H9 (cell line): ENCODE measurements at regions not wholly inside any gene's neighbourhood (a gene's known extent, or its start where the extent isn't known, plus 50 kb on each side); places are given as distances from the start of the nearest gene placed in this dataset.

Source experiments
- DNase-seq: peaks from one replicate; pipeline ENCODE4 v3.0.0-alpha.2; 2017
- H2AFZ ChIP-seq: one replicate; pipeline ENCODE4 v1.6.1; 2013; ENCODE audit warnings: mild to moderate bottlenecking, low read length, control low read depth, moderate library complexity
- H2AK5ac ChIP-seq: 2 replicates; pipeline ENCODE4 v1.6.1; 2013; ENCODE audit warnings: low read length, control low read depth, mixed read lengths; ENCODE audit not compliant: insufficient read length
- H2BK120ac ChIP-seq: one replicate; pipeline ENCODE4 v1.6.1; 2013; ENCODE audit warnings: low read depth, mild to moderate bottlenecking, low read length, control low read depth, inconsistent platforms; ENCODE audit not compliant: poor library complexity, severe bottlenecking
- H2BK12ac ChIP-seq: 2 replicates; pipeline ENCODE4 v1.6.1; 2013; ENCODE audit warnings: low read length, control low read depth, mixed read lengths, low read depth; ENCODE audit not compliant: insufficient read length
- H2BK15ac ChIP-seq: 2 replicates; pipeline ENCODE4 v1.6.1; 2013; ENCODE audit warnings: low read depth, low read length, control low read depth
- H2BK20ac ChIP-seq: one replicate; pipeline ENCODE4 v1.6.1; 2013; ENCODE audit warnings: low read depth, mild to moderate bottlenecking, low read length, control low read depth, inconsistent platforms; ENCODE audit not compliant: poor library complexity, severe bottlenecking
- H2BK5ac ChIP-seq: 2 replicates; pipeline ENCODE4 v1.6.1; 2013; ENCODE audit warnings: low read length, control low read depth, mixed read lengths; ENCODE audit not compliant: insufficient read length
- H3K14ac ChIP-seq: 2 replicates; pipeline ENCODE4 v1.6.1; 2013; ENCODE audit warnings: low read length, control low read depth; ENCODE audit not compliant: insufficient read depth
- H3K18ac ChIP-seq: 2 replicates; pipeline ENCODE4 v1.6.1; 2013; ENCODE audit warnings: low read depth, mild to moderate bottlenecking, mixed read lengths, low read length, control low read depth; ENCODE audit not compliant: insufficient read length
- H3K23ac ChIP-seq: 2 replicates; pipeline ENCODE4 v1.6.1; 2013; ENCODE audit warnings: low read length, control low read depth, mixed read lengths, low read depth; ENCODE audit not compliant: insufficient read length
- H3K23me2 ChIP-seq: 2 replicates; pipeline ENCODE4 v1.6.1; 2013; ENCODE audit warnings: low read depth, mild to moderate bottlenecking, mixed read lengths, low read length, control low read depth; ENCODE audit not compliant: insufficient read length, poor library complexity, severe bottlenecking
- H3K27ac ChIP-seq: 2 replicates; pipeline ENCODE4 v1.5.1; 2013; ENCODE audit warnings: low read length, control low read depth, mixed read lengths, low read depth; ENCODE audit not compliant: insufficient read length
- H3K27me3 ChIP-seq: 2 replicates; pipeline ENCODE4 v1.6.1; 2013; ENCODE audit warnings: low read length, control low read depth, inconsistent platforms; ENCODE audit not compliant: insufficient read depth
- H3K4ac ChIP-seq: 2 replicates; pipeline ENCODE4 v1.6.1; 2013; ENCODE audit warnings: low read depth, mild to moderate bottlenecking, control low read depth, inconsistent platforms, low read length, moderate library complexity
- H3K4me1 ChIP-seq: 2 replicates; pipeline ENCODE4 v1.6.1; 2013; ENCODE audit warnings: low read length, control low read depth, inconsistent platforms; ENCODE audit not compliant: insufficient read depth
- H3K4me2 ChIP-seq: 2 replicates; pipeline ENCODE4 v1.6.1; 2013; ENCODE audit warnings: low read length, control low read depth, mixed read lengths; ENCODE audit not compliant: insufficient read length, insufficient read depth
- H3K56ac ChIP-seq: 2 replicates; pipeline ENCODE4 v1.6.1; 2013; ENCODE audit warnings: low read depth, mild to moderate bottlenecking, mixed read lengths, low read length, control low read depth; ENCODE audit not compliant: insufficient read length
- H3K79me1 ChIP-seq: 2 replicates; pipeline ENCODE4 v1.6.1; 2013; ENCODE audit warnings: low read depth, mild to moderate bottlenecking, moderate library complexity, low read length, control low read depth, inconsistent platforms; ENCODE audit not compliant: insufficient read depth, poor library complexity, severe bottlenecking
- H3K79me2 ChIP-seq: 2 replicates; pipeline ENCODE4 v1.6.1; 2013; ENCODE audit warnings: low read length, control low read depth, inconsistent platforms; ENCODE audit not compliant: insufficient read depth
- H3K9ac ChIP-seq: 2 replicates; pipeline ENCODE4 v1.6.1; 2013; ENCODE audit warnings: low read length, control low read depth, mixed read lengths; ENCODE audit not compliant: insufficient read length; ENCODE audit errors: extremely low read depth
- H3K9me3 ChIP-seq: one replicate; pipeline ENCODE4 v1.6.1; 2013; ENCODE audit warnings: low read depth, low read length, inconsistent platforms; ENCODE audit not compliant: control insufficient read depth
- H3T11ph ChIP-seq: one replicate; pipeline ENCODE4 v1.6.1; 2013; ENCODE audit warnings: mild to moderate bottlenecking, low read length, control low read depth, inconsistent platforms
- H4K20me1 ChIP-seq: one replicate; pipeline ENCODE4 v1.6.1; 2013; ENCODE audit not compliant: control insufficient read depth, insufficient read length, insufficient read depth
- H4K5ac ChIP-seq: 2 replicates; pipeline ENCODE4 v1.6.1; 2013; ENCODE audit warnings: low read depth, mild to moderate bottlenecking, mixed read lengths, low read length, control low read depth; ENCODE audit not compliant: insufficient read length
- H4K8ac ChIP-seq: replicated peaks from 2 replicates; pipeline ENCODE4 v1.6.1; 2013; ENCODE audit warnings: low read length, control low read depth, mixed read lengths, low read depth; ENCODE audit not compliant: insufficient read length
- H4K91ac ChIP-seq: 2 replicates; pipeline ENCODE4 v1.6.1; 2013; ENCODE audit warnings: low read depth, mild to moderate bottlenecking, moderate library complexity, mixed read lengths, low read length, control low read depth; ENCODE audit not compliant: insufficient read length
- H3K27ac Mint-ChIP-seq, 3 experiments: 2 replicates in 2 of 3; 3 replicates in 1 of 3; pipeline ENCODE4 v1.8.0; 2020 to 2021; ENCODE audit warnings: mixed read lengths in 3 of 3, mild to moderate bottlenecking in 1 of 3, moderate library complexity in 1 of 3
- H3K27me3 Mint-ChIP-seq: 2 replicates; pipeline ENCODE4 v1.8.0; 2021; ENCODE audit warnings: low read depth, mild to moderate bottlenecking, moderate library complexity, mixed read lengths
- H3K36me3 Mint-ChIP-seq, 3 experiments: 2 replicates in 2 of 3; 3 replicates in 1 of 3; pipeline ENCODE4 v1.8.0; 2020 to 2021; ENCODE audit warnings: low read depth in 3 of 3, mixed read lengths in 3 of 3; ENCODE audit not compliant: insufficient read depth in 1 of 3
- H3K4me1 Mint-ChIP-seq, 2 experiments: 2 replicates each; pipeline ENCODE4 v1.8.0; 2020; ENCODE audit warnings: mixed read lengths in 2 of 2
- H3K4me3 Mint-ChIP-seq, 2 experiments: 2 replicates in 1 of 2; 3 replicates in 1 of 2; pipeline ENCODE4 v1.8.0; 2020 to 2021; ENCODE audit warnings: mild to moderate bottlenecking in 2 of 2, mixed read lengths in 2 of 2, moderate library complexity in 1 of 2
- H3K9me3 Mint-ChIP-seq, 2 experiments: 2 replicates in 1 of 2; 3 replicates in 1 of 2; pipeline ENCODE4 v1.8.0; 2020; ENCODE audit warnings: mild to moderate bottlenecking in 2 of 2, mixed read lengths in 2 of 2, moderate library complexity in 1 of 2
- WGBS: extraction: QIAGEN DNeasy Blood & Tissue Kit; methylation state at CpG from one replicate; pipeline ENCODE4 v1.1.7; 2013; ENCODE audit warnings: missing lambda C conversion rate, low lambda C conversion rate, mixed read lengths; ENCODE audit not compliant: insufficient read length; ENCODE audit errors: extremely low coverage; 5-methylcytosine and 5-hydroxymethylcytosine counted together
- TF ChIP-seq, protein P1 (sequence below): fragments of 200-600 bp; sonication (generic); conservative IDR thresholded peaks from 3 replicates; pipeline ENCODE4 v1.8.0; 2021; ENCODE audit warnings: antibody characterized with exemption, mild to moderate bottlenecking

DNA sequence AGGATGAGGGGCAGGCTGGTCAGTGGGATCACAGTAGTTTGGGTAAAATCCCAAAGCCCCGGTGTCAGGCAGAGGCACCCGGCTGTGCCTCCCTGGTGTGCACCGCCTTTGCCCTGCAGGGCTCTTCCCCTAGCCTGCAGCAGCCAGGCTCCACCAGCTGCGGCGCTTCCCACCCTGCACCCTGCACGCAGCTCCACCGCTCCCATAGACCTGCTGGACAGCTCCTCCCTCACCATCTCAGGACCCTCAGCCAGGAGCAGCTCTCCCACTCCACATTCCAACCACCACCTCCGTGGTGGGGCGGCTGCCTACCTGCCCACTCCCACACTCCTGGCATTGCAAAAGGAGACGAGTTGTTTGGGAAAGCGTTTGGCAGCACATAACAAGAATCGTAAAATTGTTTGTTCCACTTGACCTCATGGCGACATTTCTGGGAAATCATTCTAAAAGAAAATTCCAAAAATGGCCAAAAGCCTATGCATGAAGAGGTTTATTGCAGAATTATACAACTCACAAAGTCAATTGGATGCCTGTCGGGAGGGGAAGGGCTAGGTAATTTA, 287.4 kb upstream of the HDAC4 start:
- Histone ChIP-seq H2BK120ac (no peak overlapping the region), H3K18ac (no peak overlapping the region), H2AFZ (no peak overlapping the region), H3K4me1 (no peaks in the 10 kb centered on the region), H2BK20ac (no peak overlapping the region), H3K9me3 (no peaks in the 10 kb centered on the region), H3K56ac (no peak overlapping the region), H3K4ac (no peak overlapping the region), H3K14ac (no peak overlapping the region; the same call in 1 of the 2 replicates), H3K27me3 (no peaks in the 10 kb centered on the region), H3T11ph (no peak overlapping the region), H3K27ac (no peak overlapping the region), H3K9ac (no peak overlapping the region), H4K5ac (no peak overlapping the region), H3K79me1 (no peaks in the 10 kb centered on the region), H3K4me2 (no peak overlapping the region), H3K23ac (no peak overlapping the region), H2BK12ac (no peak overlapping the region), H3K23me2 (no peaks in the 10 kb centered on the region), H2BK5ac (no peak overlapping the region), H4K20me1 (no peaks in the 10 kb centered on the region), H4K8ac (no peak overlapping the region), H2AK5ac (no peak overlapping the region), H2BK15ac (no peak overlapping the region), H4K91ac (no peak overlapping the region), H3K79me2 (no peaks in the 10 kb centered on the region)
- Mint-ChIP-seq H3K9me3 (no peaks in the 10 kb centered on the region), H3K27ac (no peak overlapping the region), H3K36me3 (no peaks in the 10 kb centered on the region), H3K4me1 (peaks cover 16 to 27% of the 10 kb centered on the region in 2 experiments), H3K27me3 (peaks cover 3% of the 10 kb centered on the region), H3K4me3 (no peak overlapping the region)
- TF ChIP-seq, protein P1, sequence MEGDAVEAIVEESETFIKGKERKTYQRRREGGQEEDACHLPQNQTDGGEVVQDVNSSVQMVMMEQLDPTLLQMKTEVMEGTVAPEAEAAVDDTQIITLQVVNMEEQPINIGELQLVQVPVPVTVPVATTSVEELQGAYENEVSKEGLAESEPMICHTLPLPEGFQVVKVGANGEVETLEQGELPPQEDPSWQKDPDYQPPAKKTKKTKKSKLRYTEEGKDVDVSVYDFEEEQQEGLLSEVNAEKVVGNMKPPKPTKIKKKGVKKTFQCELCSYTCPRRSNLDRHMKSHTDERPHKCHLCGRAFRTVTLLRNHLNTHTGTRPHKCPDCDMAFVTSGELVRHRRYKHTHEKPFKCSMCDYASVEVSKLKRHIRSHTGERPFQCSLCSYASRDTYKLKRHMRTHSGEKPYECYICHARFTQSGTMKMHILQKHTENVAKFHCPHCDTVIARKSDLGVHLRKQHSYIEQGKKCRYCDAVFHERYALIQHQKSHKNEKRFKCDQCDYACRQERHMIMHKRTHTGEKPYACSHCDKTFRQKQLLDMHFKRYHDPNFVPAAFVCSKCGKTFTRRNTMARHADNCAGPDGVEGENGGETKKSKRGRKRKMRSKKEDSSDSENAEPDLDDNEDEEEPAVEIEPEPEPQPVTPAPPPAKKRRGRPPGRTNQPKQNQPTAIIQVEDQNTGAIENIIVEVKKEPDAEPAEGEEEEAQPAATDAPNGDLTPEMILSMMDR: no peak
- WGBS: no CpG with 5 or more reads among the region's 14 CpGs
- DNase-seq: no peak
